Suprapubic skin (tissue), 4 donors: ENCODE measurements at regions not wholly inside any gene's neighbourhood (a gene's known extent, or its start where the extent isn't known, plus 50 kb on each side); places are given as distances from the start of the nearest gene placed in this dataset.

Source experiments
- DNase-seq, 2 donors: peaks; one replicate each; pipeline ENCODE4 v3.0.0-alpha.2; 2019; ENCODE audit warnings: low spot score in 2 of 2
- H3K27ac ChIP-seq: fragments of 200-600 bp; sonication (generic); one replicate; pipeline ENCODE4 v1.5.1; 2019
- H3K27me3 ChIP-seq: fragments of 200-600 bp; sonication (generic); one replicate; pipeline ENCODE4 v1.5.1; 2019
- H3K36me3 ChIP-seq: fragments of 200-600 bp; sonication (generic); one replicate; pipeline ENCODE4 v1.5.1; 2019
- H3K4me1 ChIP-seq: fragments of 200-600 bp; sonication (generic); one replicate; pipeline ENCODE4 v1.5.1; 2019
- H3K4me3 ChIP-seq: fragments of 200-600 bp; sonication (generic); one replicate; pipeline ENCODE4 v1.5.1; 2019; ENCODE audit warnings: mild to moderate bottlenecking
- H3K9me3 ChIP-seq: fragments of 200-600 bp; sonication (generic); one replicate; pipeline ENCODE4 v1.5.1; 2019
- EP300 ChIP-seq: sonication (generic); formaldehyde crosslinking; IDR thresholded peaks from one replicate; pipeline ENCODE4 v1.6.1; 2017; ENCODE audit warnings: antibody characterized with exemption
- POLR2A ChIP-seq, 2 donors: fragments of 450-650 bp; IDR thresholded peaks; one replicate each; pipeline ENCODE4 v1.6.1; 2017; ENCODE audit warnings: antibody characterized with exemption in 2 of 2, mild to moderate bottlenecking in 2 of 2, moderate library complexity in 2 of 2
- POLR2AphosphoS5 ChIP-seq, 3 donors: sonication (generic); formaldehyde crosslinking; IDR thresholded peaks; one replicate each; pipeline ENCODE4 v1.6.1; 2017; ENCODE audit warnings: antibody characterized with exemption in 3 of 3
- WGBS: methylation state at CpG from one replicate; pipeline ENCODE4 v1.1.5; 2018; 5-methylcytosine and 5-hydroxymethylcytosine counted together
- TF ChIP-seq, protein P1 (sequence below), 2 donors: fragments of 200-600 bp in 1 of 2; fragments of 450-650 bp in 1 of 2; sonication (generic) in 1 of 2; IDR thresholded peaks; one replicate each; pipeline ENCODE4 v1.5.1; 2016 to 2019; ENCODE audit warnings: antibody characterized with exemption in 2 of 2, mild to moderate bottlenecking in 1 of 2, moderate library complexity in 1 of 2

DNA sequence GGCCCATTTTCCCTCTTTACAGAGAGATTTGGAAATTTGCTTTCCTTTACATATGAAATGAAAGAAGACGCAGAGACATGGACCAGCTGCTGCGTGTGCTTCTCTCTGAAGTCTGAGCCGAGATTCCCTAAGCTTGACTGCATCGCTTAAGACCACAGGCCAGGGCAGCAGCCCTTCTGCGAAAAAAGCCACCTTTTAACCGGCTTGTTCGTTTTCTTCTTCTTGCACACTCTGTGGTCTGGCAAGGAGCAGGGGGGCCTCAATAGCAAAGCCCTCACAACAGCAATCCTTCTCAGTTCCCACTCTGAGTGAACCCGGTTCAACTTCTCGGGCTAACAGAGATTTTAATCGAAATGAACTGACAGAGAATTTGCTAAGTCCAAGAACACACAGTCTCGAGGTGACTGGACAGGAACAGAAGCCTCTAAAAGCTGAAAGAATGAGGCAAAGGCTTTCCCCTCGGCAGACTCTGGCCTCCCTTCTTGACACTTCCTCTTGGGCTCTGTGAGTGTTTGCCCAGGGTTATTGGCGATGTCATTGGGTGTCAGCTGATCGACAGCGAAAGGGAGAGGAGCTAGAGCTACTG lies 512.9 kb upstream of the KLF4 start:
- no peaks in the 10 kb centered on the region for H3K27me3 ChIP-seq
- WGBS = 73% methylated on average over 15 of the region's 15 CpGs
- H3K4me1 ChIP-seq = no peaks in the 10 kb centered on the region
- H3K9me3 ChIP-seq = no peaks in the 10 kb centered on the region
- H3K27ac ChIP-seq = no peak overlapping the region
- DNase-seq = no peak
- TF ChIP-seq POLR2AphosphoS5 (IDR thresholded peaks at IDR 0.05) (no peak), POLR2A (IDR thresholded peaks at IDR 0.05) (no peak), EP300 (no peak)
- TF ChIP-seq, protein P1, sequence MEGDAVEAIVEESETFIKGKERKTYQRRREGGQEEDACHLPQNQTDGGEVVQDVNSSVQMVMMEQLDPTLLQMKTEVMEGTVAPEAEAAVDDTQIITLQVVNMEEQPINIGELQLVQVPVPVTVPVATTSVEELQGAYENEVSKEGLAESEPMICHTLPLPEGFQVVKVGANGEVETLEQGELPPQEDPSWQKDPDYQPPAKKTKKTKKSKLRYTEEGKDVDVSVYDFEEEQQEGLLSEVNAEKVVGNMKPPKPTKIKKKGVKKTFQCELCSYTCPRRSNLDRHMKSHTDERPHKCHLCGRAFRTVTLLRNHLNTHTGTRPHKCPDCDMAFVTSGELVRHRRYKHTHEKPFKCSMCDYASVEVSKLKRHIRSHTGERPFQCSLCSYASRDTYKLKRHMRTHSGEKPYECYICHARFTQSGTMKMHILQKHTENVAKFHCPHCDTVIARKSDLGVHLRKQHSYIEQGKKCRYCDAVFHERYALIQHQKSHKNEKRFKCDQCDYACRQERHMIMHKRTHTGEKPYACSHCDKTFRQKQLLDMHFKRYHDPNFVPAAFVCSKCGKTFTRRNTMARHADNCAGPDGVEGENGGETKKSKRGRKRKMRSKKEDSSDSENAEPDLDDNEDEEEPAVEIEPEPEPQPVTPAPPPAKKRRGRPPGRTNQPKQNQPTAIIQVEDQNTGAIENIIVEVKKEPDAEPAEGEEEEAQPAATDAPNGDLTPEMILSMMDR (IDR thresholded peaks at IDR 0.05) = no peak
- no peaks in the 10 kb centered on the region for H3K36me3 ChIP-seq
- H3K4me3 ChIP-seq = no peak overlapping the region

DNA sequence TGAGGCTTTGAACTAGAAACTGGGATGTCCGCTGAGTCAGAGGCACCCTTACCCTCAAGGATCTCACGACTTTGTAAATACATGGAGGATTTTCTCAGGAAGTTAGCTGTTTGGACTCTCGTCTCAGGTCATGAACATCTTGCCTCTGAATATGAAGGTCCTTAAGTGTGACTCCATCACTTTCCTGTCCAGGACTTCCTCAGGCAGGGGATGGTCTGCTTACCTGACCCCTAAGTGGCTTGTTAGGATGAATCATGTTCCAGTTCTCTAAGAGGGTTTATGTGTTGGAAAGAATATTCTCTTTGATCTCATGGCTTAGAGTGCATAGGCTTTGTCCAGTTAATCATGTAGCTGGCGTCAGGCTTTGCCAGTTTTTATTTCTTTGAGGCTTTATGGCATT lies 511.7 kb upstream of the KLF4 start:
- H3K9me3 ChIP-seq = no peaks in the 10 kb centered on the region
- 88% methylated on average over 4 of the region's 4 CpGs for WGBS
- H3K27me3 ChIP-seq = no peaks in the 10 kb centered on the region
- H3K36me3 ChIP-seq = no peaks in the 10 kb centered on the region
- H3K4me1 ChIP-seq = no peaks in the 10 kb centered on the region
- no peak overlapping the region for H3K4me3 ChIP-seq
- DNase-seq = no peak
- H3K27ac ChIP-seq = no peak overlapping the region
- TF ChIP-seq EP300 = no peak
- no peak for TF ChIP-seq POLR2AphosphoS5 (IDR thresholded peaks at IDR 0.05)
- TF ChIP-seq, protein P1 (IDR thresholded peaks at IDR 0.05) = no peak
- TF ChIP-seq POLR2A (IDR thresholded peaks at IDR 0.05) = no peak

DNA sequence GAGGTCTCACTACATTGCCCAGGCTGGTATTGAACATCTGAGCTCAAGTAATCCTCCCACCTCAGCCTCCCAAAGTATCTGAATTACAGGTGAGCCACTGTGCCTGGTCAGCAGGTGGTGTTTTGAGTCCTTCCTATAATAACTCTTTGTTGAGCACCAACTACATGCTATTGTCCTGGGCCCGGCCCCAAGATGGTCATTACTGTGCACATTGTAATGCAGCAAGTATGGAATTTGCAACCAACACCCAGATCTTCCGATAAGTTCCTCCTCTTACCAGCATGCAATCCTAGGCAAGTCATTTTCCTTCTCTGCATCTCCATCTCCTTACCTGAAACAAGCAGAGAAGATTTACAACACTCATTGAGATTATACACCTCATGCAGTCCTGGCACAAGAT lies 510.3 kb upstream of the KLF4 start:
- Histone ChIP-seq H3K4me1 (no peaks in the 10 kb centered on the region), H3K36me3 (no peaks in the 10 kb centered on the region), H3K27ac (no peak overlapping the region), H3K4me3 (no peak overlapping the region), H3K9me3 (no peaks in the 10 kb centered on the region), H3K27me3 (no peaks in the 10 kb centered on the region)
- TF ChIP-seq EP300 = no peak
- TF ChIP-seq, protein P1 (IDR thresholded peaks at IDR 0.05) = no peak
- TF ChIP-seq POLR2AphosphoS5 (IDR thresholded peaks at IDR 0.05) = no peak
- TF ChIP-seq POLR2A (IDR thresholded peaks at IDR 0.05) = no peak
- no peak for DNase-seq
- 75% methylated on average over 2 of the region's 2 CpGs for WGBS

DNA sequence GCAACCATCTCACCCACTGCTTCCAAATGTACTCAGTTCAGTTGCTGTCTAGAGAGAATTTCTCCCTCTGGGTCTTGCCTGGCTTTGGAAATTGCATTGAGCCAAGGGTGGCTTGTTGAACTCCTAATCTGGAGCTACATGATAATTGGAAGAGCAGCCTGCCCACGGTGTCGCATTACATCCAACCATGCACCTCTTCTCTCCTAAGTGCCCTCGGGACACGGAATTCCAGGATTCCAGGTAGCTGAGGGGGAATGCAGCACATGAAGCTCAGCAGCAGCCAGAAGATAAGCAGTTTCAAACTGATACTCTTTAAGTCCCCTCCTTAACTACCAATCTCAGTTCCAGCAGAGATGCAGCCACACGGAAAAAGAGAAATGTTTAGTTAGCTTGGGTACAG lies 509.4 kb upstream of the KLF4 start:
- H3K4me3 ChIP-seq = no peak overlapping the region
- H3K36me3 ChIP-seq = no peaks in the 10 kb centered on the region
- 41% methylated on average over 4 of the region's 5 CpGs for WGBS
- H3K27me3 ChIP-seq = no peaks in the 10 kb centered on the region
- no peak overlapping the region for H3K27ac ChIP-seq
- H3K4me1 ChIP-seq = no peaks in the 10 kb centered on the region
- TF ChIP-seq EP300 (no peak), POLR2A (IDR thresholded peaks at IDR 0.05) (no peak), POLR2AphosphoS5 (IDR thresholded peaks at IDR 0.05) (no peak)
- TF ChIP-seq, protein P1 (IDR thresholded peaks at IDR 0.05) = no peak
- no peak for DNase-seq
- no peaks in the 10 kb centered on the region for H3K9me3 ChIP-seq

DNA sequence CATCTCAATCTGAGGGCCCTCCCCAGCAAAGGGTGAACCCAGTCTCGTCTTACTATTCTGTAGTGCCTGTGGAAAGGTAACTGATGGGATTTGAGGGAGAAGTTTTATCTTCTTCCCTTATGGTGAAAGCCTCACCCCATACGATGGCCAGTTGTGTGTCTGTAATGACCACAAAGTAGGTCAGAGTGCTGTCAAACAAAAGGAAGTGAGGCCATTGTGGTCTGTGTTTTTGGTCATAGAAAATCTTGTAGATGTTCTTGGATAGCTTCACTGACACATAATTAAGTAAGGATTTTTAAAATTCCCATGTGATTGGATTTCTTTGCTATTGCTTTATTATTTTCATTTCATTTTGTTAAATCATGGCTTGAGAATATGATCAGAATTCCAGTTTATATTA lies 505.1 kb upstream of the KLF4 start:
- WGBS = 71% methylated on average over 2 of the region's 2 CpGs
- Histone ChIP-seq H3K27ac (no peak overlapping the region), H3K4me3 (no peak overlapping the region), H3K9me3 (no peaks in the 10 kb centered on the region), H3K27me3 (no peaks in the 10 kb centered on the region), H3K36me3 (no peaks in the 10 kb centered on the region), H3K4me1 (peaks cover 3% of the 10 kb centered on the region)
- TF ChIP-seq POLR2AphosphoS5 (IDR thresholded peaks at IDR 0.05) (no peak), EP300 (no peak), POLR2A (IDR thresholded peaks at IDR 0.05) (no peak)
- TF ChIP-seq, protein P1 (IDR thresholded peaks at IDR 0.05) = no peak
- DNase-seq = no peak
